ENCODE measurements at regions not wholly inside any gene's neighbourhood (a gene's known extent, or its start where the extent isn't known, plus 50 kb on each side); places are given as distances from the start of the nearest gene placed in this dataset.

- TF ChIP-seq CTCF (IDR thresholded peaks at IDR 0.05; ENCODE audit: borderline replicate concordance, extremely low read depth, low read length, poor library complexity, severe bottlenecking): no peak
- no peak for TF ChIP-seq EZH2 (IDR thresholded peaks at IDR 0.05; ENCODE audit: borderline replicate concordance, low read depth, low read length, severe bottlenecking)
- H3K9me3 ChIP-seq (ENCODE audit: insufficient read depth, low read length, severe bottlenecking): no peaks in the 10 kb centered on the region
- H2AFZ ChIP-seq (ENCODE audit: low read depth, low read length): no peak overlapping the region
- H3K27me3 ChIP-seq (ENCODE audit: insufficient read depth, low read length, poor library complexity): peaks cover 6% of the 10 kb centered on the region
- ATAC-seq (ENCODE audit: insufficient read depth, low read depth) (no peak), DNase-seq (no peak)
- no peak overlapping the region for H3K4me2 ChIP-seq (ENCODE audit: insufficient read depth, low read length)
- H3K4me3 ChIP-seq (ENCODE audit: low read depth in 1 of 2, low read length in 2 of 2): no peak overlapping the region
- H3K36me3 ChIP-seq (ENCODE audit: insufficient read depth, low read length): no peaks in the 10 kb centered on the region
- no peaks in the 10 kb centered on the region for H4K20me1 ChIP-seq (ENCODE audit: insufficient read depth, low read length)
- no peaks in the 10 kb centered on the region for H3K79me2 ChIP-seq (ENCODE audit: insufficient read depth, low read length)
- H3K27ac ChIP-seq (ENCODE audit: low read length): no peak overlapping the region
- no peak overlapping the region for H3K9ac ChIP-seq (ENCODE audit: low read depth, low read length)
- no peaks in the 10 kb centered on the region for H3K4me1 ChIP-seq (ENCODE audit: insufficient read depth, low read length)
Measured at GRCh38 chr6:87793315-87793714, 91.3 kb upstream of the AKIRIN2 start.

- Histone ChIP-seq H4K20me1 (ENCODE audit: insufficient read depth, low read length) (no peaks in the 10 kb centered on the region), H3K9ac (ENCODE audit: low read depth, low read length) (no peak overlapping the region), H2AFZ (ENCODE audit: low read depth, low read length) (no peak overlapping the region), H3K9me3 (ENCODE audit: insufficient read depth, low read length, severe bottlenecking) (no peaks in the 10 kb centered on the region), H3K4me3 (ENCODE audit: low read depth in 1 of 2, low read length in 2 of 2) (no peak overlapping the region), H3K4me2 (ENCODE audit: insufficient read depth, low read length) (no peak overlapping the region), H3K4me1 (ENCODE audit: insufficient read depth, low read length) (no peaks in the 10 kb centered on the region), H3K79me2 (ENCODE audit: insufficient read depth, low read length) (no peaks in the 10 kb centered on the region), H3K27me3 (ENCODE audit: insufficient read depth, low read length, poor library complexity) (peaks cover 6% of the 10 kb centered on the region), H3K27ac (ENCODE audit: low read length) (no peak overlapping the region), H3K36me3 (ENCODE audit: insufficient read depth, low read length) (no peaks in the 10 kb centered on the region)
- TF ChIP-seq EZH2 (IDR thresholded peaks at IDR 0.05; ENCODE audit: borderline replicate concordance, low read depth, low read length, severe bottlenecking): no peak
- TF ChIP-seq CTCF (IDR thresholded peaks at IDR 0.05; ENCODE audit: borderline replicate concordance, extremely low read depth, low read length, poor library complexity, severe bottlenecking): no peak
- no peak for DNase-seq
- no peak for ATAC-seq (ENCODE audit: insufficient read depth, low read depth)
Measured at GRCh38 chr6:87791982-87792381, 89.9 kb upstream of the AKIRIN2 start.

GRCh38 chr6:87791485-87791884 is 89.5 kb upstream of the AKIRIN2 start:
- H4K20me1 ChIP-seq (ENCODE audit: insufficient read depth, low read length): no peaks in the 10 kb centered on the region
- no peak overlapping the region for H3K4me3 ChIP-seq (ENCODE audit: low read depth in 1 of 2, low read length in 2 of 2)
- H3K9ac ChIP-seq (ENCODE audit: low read depth, low read length): no peak overlapping the region
- no peak overlapping the region for H3K4me2 ChIP-seq (ENCODE audit: insufficient read depth, low read length)
- no peaks in the 10 kb centered on the region for H3K4me1 ChIP-seq (ENCODE audit: insufficient read depth, low read length)
- peaks cover 6% of the 10 kb centered on the region for H3K27me3 ChIP-seq (ENCODE audit: insufficient read depth, low read length, poor library complexity)
- H3K36me3 ChIP-seq (ENCODE audit: insufficient read depth, low read length): no peaks in the 10 kb centered on the region
- DNase-seq (no peak), ATAC-seq (ENCODE audit: insufficient read depth, low read depth) (no peak)
- H3K27ac ChIP-seq (ENCODE audit: low read length): no peak overlapping the region
- H2AFZ ChIP-seq (ENCODE audit: low read depth, low read length): no peak overlapping the region
- H3K9me3 ChIP-seq (ENCODE audit: insufficient read depth, low read length, severe bottlenecking): no peaks in the 10 kb centered on the region
- no peaks in the 10 kb centered on the region for H3K79me2 ChIP-seq (ENCODE audit: insufficient read depth, low read length)
- TF ChIP-seq EZH2 (IDR thresholded peaks at IDR 0.05; ENCODE audit: borderline replicate concordance, low read depth, low read length, severe bottlenecking) (no peak), CTCF (IDR thresholded peaks at IDR 0.05; ENCODE audit: borderline replicate concordance, extremely low read depth, low read length, poor library complexity, severe bottlenecking) (no peak)

GRCh38 chr6:87791029-87791428 is 89.0 kb upstream of the AKIRIN2 start:
- no peaks in the 10 kb centered on the region for H3K9me3 ChIP-seq (ENCODE audit: insufficient read depth, low read length, severe bottlenecking)
- TF ChIP-seq EZH2 (IDR thresholded peaks at IDR 0.05; ENCODE audit: borderline replicate concordance, low read depth, low read length, severe bottlenecking) (no peak), CTCF (IDR thresholded peaks at IDR 0.05; ENCODE audit: borderline replicate concordance, extremely low read depth, low read length, poor library complexity, severe bottlenecking) (no peak)
- no peaks in the 10 kb centered on the region for H3K36me3 ChIP-seq (ENCODE audit: insufficient read depth, low read length)
- DNase-seq (no peak), ATAC-seq (ENCODE audit: insufficient read depth, low read depth) (no peak)
- H3K27me3 ChIP-seq (ENCODE audit: insufficient read depth, low read length, poor library complexity): peaks cover 6% of the 10 kb centered on the region
- H4K20me1 ChIP-seq (ENCODE audit: insufficient read depth, low read length): no peaks in the 10 kb centered on the region
- no peaks in the 10 kb centered on the region for H3K4me1 ChIP-seq (ENCODE audit: insufficient read depth, low read length)
- no peak overlapping the region for H3K9ac ChIP-seq (ENCODE audit: low read depth, low read length)
- H2AFZ ChIP-seq (ENCODE audit: low read depth, low read length): no peak overlapping the region
- H3K4me3 ChIP-seq (ENCODE audit: low read depth in 1 of 2, low read length in 2 of 2): no peak overlapping the region
- no peaks in the 10 kb centered on the region for H3K79me2 ChIP-seq (ENCODE audit: insufficient read depth, low read length)
- no peak overlapping the region for H3K4me2 ChIP-seq (ENCODE audit: insufficient read depth, low read length)
- no peak overlapping the region for H3K27ac ChIP-seq (ENCODE audit: low read length)

All from DND-41 (cell line).